HUDEP-2 (cell line): ENCODE measurements at regions not wholly inside any gene's neighbourhood (a gene's known extent, or its start where the extent isn't known, plus 50 kb on each side); places are given as distances from the start of the nearest gene placed in this dataset.
"Not testable (repeated sequence)": the region's sequence is repeated elsewhere in the genome, so short reads cannot be mapped to it uniquely, and the experiment has no call there.

ENCODE experiments used
- DNase-seq, 76 experiments: peaks; one replicate each; lab custom pipeline; 2025; ENCODE audit not compliant: unreplicated experiment in 76 of 76; lab: John Stamatoyannopoulos, UW

DNA sequence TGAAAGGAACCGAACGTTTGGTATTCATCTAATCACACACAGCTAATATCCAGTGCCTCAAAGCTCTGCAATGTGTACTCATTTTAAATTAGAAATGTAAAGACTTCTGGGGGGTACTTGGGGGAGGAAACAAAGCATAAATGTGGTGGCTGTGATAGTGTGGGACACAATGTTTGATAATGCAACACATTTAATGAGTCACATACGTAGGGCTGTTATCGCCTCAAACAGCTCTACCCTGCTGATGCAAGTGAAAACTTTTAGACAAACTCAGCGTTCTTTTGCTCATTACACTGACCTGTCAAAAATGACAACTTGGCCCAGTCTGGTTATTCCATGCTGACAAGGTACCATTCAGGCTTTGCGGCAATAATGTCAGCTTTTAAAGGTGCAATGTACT is 1227.1 kb upstream of the CELF4 start:
- peak in 49 of 76 experiments; percentile 2 to 91 (median 55) for DNase-seq

DNA sequence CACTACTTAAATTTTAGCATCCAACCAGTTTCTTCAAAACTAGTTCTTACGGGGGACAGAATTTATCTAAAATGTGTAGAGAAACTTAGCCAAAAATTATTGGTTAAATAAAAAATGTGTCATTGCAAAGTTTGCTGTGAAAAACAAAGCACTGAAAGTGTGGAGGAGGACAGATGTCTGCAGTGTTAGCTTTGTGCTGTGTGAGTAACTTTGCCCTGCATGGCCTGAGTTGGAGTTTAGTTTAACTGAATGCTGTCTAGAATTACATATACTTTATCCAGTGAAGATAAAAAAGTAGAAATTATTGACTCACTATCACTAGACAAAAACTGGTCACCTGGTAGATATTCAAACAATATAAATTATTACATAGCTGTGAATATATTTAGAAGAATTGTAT is 1225.2 kb upstream of the CELF4 start:
- DNase-seq, result no peak

DNA sequence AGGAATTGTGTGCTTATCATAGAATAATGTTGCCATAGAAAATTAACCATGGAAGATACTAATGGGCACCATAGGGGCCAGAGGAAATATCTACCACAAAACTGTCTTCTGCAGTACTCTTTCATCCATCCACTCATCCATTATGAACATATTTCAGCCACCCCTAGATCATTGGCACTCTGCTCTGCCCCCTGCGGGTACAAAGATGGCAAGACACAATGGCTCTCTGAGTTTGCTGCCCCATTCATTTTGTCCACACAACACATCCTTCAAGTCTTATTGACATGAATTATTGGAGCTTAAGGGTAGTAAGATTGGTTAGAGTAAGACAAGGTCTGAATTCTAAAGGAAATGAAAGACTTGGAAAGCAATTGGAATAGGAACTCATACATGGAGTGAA is 1224.7 kb upstream of the CELF4 start:
- DNase-seq, result peak in 5 of 76 experiments; percentile 1 to 32 (median 18)

DNA sequence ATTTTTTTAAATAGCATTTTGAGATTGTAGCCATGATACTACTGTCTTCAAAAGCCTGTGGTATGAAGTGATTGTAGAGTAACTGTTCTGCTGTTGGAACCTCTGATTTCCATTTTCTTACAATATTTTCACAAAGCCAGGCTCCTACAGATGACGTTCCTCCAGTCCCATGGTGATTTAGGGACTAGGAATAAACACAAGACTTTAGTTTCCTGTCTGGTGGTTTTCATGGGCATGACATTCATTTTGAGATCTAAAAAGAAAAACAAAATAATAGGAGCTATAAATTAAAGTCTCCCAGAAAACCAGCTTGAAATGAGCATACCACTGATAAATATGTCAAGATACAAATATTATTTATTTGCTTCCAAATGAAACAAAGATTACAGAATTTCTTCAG is 1223.5 kb upstream of the CELF4 start:
- DNase-seq, result no peak

DNA sequence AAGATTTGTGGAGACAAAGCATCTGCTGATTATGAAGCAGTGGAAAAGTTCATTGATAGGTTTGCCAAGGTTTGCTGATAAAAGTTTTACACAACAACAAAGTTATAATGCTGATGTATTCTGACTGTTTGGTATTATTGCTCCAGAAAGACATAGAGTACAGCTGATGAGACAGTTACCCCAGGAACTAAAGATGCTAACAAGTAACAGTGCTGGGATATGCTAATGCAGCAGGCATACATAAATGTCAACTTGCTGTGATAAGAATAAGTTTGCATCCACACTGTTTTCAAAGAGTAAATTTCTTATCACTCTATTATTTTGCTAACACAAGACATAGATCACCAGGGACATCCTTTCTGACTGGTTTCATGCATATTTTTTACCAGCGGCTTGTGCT is 1221.3 kb upstream of the CELF4 start:
- DNase-seq, result no peak

DNA sequence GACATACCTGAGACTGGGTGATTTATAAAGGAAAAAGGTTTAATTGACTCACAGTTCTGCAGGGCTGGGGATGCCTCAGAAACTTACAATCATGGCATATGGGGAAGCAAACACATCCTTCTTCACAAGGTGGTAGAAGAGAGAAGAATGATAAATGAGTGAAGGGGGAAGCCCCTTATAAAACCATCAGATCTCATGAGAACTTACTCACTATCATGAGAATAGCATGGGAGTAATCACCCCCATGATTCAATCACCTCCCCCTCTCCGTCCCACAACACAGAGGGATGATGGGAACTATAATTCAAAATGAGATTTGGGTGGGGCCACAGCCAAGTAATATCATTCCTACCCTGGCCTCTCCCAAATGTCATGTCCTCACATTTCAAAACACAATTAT is 1206.0 kb upstream of the CELF4 start:
- DNase-seq, result not testable (repeated sequence)

DNA sequence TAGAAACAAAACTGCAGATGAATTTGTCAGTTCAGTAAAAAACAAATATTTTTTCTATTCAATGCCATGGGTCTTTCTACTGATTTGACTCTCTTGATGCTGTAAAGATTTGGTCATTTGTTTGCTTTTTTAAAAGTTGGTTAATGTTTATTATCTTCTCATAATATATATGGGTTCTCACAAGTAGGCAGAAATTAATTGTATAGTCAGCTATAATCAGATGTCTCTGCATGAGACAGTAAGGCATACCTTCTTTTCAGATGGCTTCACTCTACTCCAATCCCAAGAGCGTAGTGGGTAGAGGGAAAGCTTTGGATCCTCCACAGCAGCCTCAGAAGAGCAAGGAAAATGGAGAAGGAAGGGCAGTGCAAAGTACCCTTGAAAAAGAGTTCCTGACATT is 1202.9 kb upstream of the CELF4 start:
- DNase-seq, result no peak

DNA sequence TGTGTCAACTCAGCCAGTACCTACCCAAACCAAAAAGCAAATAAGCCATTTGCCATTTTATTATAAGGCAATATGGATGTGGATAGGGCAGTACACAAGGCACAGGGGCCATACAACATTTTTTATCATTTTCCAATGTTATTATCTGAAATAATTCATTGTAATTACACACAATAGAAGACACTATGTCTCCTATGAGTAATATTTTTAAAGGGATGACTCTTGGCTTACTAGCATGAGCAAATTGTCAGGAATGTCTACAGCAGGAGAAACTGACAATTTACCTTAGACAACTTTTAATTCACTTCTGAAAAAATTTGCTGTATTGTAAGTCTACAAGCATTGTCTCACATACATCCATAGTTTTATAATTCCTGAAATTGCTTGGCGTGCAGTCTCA is 1193.9 kb upstream of the CELF4 start:
- DNase-seq, result no peak

DNA sequence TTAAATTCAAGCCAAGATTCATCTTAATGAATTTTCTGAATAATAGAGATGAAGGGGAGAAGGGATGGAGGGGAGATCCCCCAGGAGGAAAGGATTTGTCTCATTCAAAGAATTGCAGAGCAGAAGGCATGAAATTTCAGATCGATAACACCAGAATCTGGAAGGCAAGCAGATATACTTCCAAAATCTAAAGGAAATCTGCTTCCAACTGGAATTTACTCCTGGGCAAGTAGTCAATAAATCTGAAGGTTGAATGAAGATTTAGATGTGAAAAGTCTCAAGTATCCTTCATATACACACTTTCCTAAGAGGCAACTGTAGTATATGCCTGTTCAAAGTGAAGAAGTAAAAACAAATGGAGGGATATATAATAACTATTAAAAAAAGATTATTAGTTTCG is 1190.8 kb upstream of the CELF4 start:
- no peak for DNase-seq

DNA sequence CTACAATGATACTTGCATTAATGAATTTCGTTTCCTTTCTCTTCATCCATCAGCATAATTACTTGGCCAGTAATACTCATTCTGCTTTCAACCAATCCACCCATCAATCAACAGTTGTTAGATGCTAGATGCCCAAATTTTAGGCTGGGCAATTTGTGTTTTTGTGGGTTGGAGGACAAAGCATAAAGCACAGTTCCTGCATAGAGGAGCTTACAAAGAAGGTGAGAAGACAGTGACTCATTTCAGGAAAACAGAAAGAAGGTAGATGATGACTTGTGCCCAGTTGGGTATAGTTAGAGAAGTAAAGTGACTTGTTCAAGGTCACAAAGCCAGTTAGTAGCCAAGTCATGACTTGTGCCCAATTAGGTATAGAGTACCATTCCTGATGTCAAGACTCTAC is 1186.8 kb upstream of the CELF4 start:
- no peak for DNase-seq

DNA sequence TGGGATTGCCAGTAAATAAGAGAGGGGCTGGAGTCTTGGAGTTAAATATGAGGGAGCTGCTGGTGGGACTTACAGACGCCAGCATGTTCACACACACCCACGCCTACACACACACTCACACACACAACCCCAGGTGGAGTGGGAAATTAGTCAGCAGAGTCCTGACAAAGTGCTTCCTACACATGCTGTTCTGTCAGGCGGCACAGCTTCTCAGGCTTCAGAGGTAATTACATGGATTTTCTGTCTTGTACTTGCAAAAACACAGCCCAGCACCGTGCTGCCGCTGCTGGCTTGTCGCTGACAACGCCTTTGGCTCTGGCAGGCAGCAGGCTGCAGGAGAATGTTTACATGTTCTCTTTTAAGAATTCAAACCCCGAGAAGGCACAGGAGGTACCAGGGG is 1186.3 kb upstream of the CELF4 start:
- no peak for DNase-seq

DNA sequence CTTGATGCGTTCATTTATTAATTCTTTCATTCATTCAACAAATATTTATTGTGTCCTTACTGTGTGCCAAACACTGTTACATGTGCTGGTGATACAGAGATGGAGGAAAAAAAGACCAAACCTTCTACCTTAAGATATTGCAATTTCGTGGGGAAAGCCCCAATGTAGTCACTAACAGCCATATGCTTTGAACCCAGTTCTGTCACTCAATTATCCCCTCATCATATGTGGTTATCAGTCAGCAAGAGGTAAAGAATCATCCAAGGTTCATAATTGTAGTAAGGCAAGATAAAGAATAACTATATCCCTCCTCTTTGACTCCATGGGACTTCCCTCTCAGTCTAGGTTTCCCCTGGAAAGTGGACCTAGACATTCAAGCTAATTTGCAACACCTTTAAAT is 1185.6 kb upstream of the CELF4 start:
- no peak for DNase-seq

DNA sequence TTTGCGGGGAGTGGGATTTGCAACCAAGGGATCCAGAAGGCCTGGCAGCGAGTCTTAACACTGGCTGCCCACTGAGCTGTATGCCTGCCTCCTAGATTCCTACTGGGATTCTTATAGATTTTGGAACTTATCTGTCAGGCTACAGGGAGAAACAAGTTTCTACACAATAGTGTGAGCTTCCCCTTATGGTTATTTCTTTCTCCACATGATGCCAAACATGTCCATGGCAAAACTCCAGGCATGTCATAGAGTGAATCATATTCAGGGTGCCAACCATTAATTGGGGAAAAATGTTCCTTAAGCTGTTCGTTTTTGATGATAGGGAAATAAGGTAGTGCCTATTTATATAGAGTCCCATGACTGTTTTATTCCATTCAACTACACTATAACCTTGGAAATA is 1185.2 kb upstream of the CELF4 start:
- DNase-seq, result no peak

DNA sequence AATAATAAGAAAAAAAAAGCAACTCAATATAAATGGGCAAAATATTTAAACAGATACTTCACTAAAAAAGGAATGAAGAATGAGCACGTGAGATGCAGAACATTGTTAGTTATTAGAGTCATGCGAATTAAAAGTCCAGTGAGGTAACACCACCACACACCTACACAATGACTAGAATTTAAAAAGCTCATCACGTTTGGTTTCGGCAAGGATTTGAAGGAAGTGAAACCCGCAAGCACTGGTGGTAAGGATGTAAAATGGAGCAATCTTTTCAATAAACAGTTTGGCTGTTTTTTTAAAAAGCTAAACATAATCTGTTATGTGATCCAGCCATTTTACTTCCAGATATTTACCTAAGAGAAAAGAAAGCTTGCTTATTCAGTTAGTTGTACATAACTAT is 1181.6 kb upstream of the CELF4 start:
- DNase-seq, result no peak

DNA sequence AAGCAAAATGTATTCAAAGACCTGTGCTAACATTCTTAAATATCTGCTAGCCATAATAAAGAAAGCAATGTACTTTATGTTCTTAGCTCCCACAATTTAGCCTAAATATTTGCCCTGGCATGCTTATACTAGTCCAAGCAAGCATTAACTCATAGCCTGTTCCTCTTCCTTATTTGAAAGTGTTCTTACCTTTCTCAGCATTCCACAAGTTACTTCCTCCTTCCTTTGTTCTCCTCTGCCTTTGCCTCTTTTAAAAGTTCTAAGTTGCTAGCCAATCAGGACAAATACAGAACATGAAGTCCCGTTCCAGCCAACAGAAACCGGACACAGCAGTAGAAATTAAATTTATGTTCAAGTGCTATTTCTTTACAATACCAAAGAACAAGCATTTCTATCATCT is 1154.6 kb upstream of the CELF4 start:
- not testable (repeated sequence) for DNase-seq

DNA sequence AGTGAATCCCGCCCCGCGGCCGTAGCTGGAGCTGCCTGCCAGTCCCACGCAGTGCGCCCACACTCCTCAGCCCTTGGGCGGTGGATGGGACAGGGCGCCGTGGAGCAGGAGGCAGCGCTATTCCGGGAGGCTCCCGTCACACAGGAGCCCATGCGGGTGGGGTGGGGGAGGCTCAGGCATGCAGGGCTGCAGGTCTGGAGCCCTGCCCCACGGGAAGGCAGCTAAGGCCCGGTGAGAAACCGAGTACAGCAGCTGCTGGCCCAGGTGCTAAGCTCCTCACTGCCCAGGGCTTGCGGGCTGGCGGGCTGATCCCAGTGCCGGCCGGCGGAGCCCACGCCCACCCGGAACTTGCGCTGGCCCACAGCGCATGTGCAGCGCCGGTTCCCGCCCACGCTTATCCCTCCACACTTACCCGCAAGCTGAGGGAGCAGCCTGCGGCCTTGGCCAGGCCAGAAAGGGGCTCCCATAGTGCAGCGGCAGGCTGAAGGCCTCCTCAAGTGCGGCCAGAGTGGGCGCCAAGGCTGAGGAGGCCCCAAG is 1152.8 kb upstream of the CELF4 start:
- no peak for DNase-seq

DNA sequence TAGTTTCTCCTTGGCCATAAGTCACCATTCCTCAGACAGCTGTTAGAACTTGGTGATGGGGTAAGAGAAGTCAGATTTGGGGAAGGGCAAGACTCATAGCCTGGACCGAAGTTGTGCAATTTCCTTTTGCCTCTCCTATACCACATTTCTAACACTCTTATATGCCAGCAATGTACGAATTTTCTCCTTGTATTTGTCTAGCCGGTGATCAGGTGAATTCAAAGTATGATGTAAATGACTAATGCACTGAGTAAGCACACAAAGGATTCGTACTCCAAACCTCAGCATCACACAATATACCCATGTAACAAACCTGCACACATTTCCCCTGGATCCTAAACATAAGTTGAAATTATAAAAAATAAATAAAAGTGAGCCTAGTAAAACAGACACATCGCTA is 1143.5 kb upstream of the CELF4 start:
- DNase-seq, result no peak

DNA sequence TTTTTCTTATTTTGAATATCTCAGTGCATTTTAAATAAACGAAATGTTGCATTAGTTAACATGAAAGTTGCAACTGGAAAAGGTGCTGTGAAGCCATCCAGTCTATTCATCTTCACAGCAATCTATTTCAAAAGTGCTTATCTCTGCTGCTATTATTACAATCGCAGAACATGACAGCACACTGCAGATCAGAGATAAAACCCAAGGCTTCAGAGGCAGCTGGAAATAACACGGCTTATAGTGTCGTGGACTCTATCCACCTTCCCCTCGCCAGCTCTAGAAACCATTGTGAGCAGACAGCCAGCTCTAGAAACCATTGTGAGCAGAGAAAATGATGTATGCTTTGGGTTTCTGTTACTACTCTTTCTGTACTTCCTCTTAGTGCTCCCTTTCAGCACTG is 1140.8 kb upstream of the CELF4 start:
- no peak for DNase-seq

DNA sequence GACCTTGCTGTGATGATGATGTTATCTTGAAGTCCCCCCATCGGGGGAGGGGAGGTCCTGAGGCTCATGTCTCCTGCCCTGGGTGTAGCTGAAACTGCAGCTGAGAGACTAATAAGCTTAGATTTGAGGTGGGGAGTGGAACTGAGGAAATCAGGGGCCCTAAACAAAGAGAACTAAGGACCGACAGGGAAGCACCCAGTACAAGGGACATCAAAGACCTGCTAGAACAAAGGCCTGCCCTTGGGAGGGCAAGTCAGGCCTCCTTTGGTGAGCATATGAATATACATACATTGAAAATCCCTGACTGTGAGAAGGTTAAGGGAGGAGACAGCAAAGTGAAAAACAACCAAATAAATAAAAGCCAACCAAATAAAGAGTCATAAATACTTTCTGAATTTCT is 1132.5 kb upstream of the CELF4 start:
- DNase-seq, result no peak

DNA sequence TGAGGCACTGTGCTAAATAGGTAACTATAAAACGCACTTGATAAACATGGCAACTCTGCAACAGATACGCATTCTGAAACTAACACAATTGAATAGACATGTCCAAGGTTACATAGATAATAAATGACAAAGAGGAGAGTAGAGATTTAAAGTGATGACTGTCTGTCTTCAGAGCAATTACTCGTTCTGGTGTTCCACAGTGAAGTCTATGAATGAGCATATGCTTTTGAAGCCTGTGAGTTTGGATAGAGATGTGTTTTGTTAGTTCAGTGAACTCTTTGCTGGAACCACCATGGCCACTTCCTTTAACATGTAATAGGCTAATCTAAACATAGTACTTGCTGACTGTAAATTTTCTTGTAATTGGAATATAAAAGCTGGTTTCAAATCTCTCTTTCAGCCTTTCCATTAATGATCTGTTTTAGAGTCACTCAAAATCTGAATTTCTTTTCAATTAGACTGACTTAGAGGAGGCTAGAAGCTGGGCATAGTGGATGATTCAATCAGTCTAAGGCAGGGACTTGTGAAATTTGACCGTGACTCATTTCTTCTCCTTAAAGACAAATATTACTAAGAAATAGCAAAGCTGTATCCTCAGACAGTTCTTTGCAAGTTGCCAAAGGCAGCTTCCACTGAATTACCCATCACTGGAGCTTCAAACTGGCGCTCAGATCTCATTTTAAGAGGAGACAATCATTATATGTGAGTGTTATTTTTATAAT is 1130.1 kb upstream of the CELF4 start:
- no peak for DNase-seq

DNA sequence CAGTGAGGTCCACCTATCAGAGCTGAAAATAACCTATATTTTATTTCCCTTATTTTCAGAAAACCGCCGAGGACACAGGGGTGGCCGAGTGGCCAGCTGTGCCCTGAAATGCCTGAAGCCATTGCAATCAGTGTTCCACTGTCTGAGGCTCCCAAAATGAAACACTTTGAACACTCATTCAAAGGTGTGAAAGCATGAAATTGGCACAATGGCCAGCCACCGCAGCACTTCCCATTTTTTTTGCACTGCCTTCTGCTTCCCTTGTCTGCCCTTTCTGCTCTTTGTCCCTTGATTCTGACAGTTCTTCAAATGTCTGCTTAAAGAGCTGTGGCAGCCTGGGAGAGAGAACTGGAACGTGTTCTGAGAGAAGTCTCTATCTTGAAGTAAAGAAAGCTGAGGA is 1127.5 kb upstream of the CELF4 start:
- DNase-seq, result no peak

DNA sequence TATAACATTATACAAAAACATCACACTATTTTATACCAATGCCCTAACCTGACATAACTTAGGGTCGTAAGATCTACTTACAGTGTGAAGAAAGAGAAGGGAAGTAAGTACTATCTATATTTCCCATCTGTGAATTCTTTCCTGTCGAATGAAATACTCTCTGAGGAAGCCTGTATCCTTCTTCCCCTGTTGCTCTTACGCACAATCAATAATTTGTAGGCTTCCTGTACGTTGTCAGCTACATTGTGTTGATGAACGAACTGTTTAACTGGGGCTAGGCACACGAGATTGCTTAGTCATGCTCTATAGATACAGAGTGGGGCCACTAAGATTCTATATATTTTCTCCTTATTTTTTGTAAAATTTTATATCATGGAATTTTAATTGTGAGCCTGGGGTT is 1125.0 kb upstream of the CELF4 start:
- no peak for DNase-seq

DNA sequence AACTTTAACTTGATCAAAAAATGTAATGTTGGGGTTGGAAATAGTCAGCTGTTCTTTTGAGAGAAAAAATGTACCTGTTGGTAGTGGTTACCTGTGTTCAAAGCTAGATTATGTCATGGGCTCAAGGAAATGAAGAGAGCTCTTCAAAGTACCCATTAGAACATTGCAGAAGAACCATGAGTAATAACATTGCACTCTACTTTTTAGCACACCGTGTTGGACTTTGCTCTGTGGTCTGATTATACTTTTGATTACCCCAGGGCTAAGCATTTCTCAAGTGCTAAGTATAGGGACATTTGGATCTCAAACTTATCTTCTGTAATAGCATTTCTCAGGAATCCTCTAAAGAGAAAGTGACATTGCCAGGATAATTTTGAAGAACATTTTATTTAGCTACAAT is 1122.8 kb upstream of the CELF4 start:
- DNase-seq, result no peak
